ENCODE measurements at regions not wholly inside any gene's neighbourhood (a gene's known extent, or its start where the extent isn't known, plus 50 kb on each side); places are given as distances from the start of the nearest gene placed in this dataset.

DNA sequence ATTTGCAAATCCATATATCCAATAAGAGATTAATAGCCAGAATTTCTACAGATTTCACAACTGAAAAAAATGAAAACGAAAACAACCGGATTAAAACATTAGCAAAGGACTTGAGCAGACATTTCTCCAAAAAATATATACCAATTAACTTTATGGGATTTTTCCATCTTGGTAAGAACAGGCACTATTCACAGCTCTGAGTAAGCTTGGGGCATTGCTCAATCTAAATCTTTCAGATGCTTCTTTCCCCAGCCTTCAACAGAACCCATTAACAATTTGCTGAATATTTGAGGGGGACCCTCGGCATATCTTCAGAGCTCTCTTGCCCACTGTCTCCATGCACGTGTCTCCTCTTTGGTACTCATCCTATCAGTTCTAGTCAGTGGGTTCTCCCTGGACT is 111.7 kb upstream of the CD93 start:
- H3K9me3 Mint-ChIP-seq, result peaks cover 0 to 3% (median 0%) of the 10 kb centered on the region in 7 donors
- H3K4me3 Mint-ChIP-seq, result no peak overlapping the region
- Histone ChIP-seq H3K27me3 (ENCODE audit: control insufficient read depth, insufficient read depth, low read length) (no peaks in the 10 kb centered on the region), H3K36me3 (ENCODE audit: control insufficient read depth, insufficient read depth, low read length) (no peaks in the 10 kb centered on the region), H3K27ac (ENCODE audit: insufficient read depth, low read length, poor library complexity, severe bottlenecking) (no peak overlapping the region), H3K9me3 (ENCODE audit: control insufficient read depth in 2 of 2, low read length in 2 of 2) (no peaks in the 10 kb centered on the region), H3K4me1 (ENCODE audit: control insufficient read depth, insufficient read depth, low read length, poor library complexity, severe bottlenecking) (no peaks in the 10 kb centered on the region), H3K4me3 (ENCODE audit: low read depth, low read length) (no peak overlapping the region)
- peaks cover 32% of the 10 kb centered on the region for H3K27me3 Mint-ChIP-seq
- ATAC-seq (ENCODE audit: low read depth in 2 of 2) (no peak), DNase-seq (no peak)
- no peak overlapping the region for H3K27ac Mint-ChIP-seq
- H3K4me1 Mint-ChIP-seq, result no peaks in the 10 kb centered on the region
- no peaks in the 10 kb centered on the region for H3K36me3 Mint-ChIP-seq

DNA sequence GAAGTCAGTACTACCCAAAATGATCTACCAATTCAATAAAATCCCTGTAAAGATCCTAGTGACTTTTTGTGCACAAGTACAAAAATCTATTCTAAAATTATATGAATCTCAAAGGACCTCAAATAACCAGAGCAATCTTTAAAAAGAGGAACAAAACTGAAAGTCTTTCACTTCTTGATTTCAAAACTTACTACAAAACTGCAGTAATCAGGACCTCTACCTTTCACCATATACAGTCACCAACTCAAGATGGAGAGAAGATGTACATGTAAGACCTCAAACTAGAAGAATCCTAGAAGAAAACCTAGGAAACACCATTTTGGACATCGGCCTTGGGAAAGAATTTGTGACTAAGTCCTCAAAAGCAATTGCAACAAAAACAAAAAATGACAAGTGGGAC is 109.5 kb upstream of the CD93 start:
- DNase-seq (no peak), ATAC-seq (ENCODE audit: low read depth in 2 of 2) (no peak)
- Histone ChIP-seq H3K27me3 (ENCODE audit: control insufficient read depth, insufficient read depth, low read length) (no peaks in the 10 kb centered on the region), H3K36me3 (ENCODE audit: control insufficient read depth, insufficient read depth, low read length) (no peaks in the 10 kb centered on the region), H3K4me3 (ENCODE audit: low read depth, low read length) (no peak overlapping the region), H3K4me1 (ENCODE audit: control insufficient read depth, insufficient read depth, low read length, poor library complexity, severe bottlenecking) (no peaks in the 10 kb centered on the region), H3K27ac (ENCODE audit: insufficient read depth, low read length, poor library complexity, severe bottlenecking) (no peak overlapping the region), H3K9me3 (ENCODE audit: control insufficient read depth in 2 of 2, low read length in 2 of 2) (no peaks in the 10 kb centered on the region)
- Mint-ChIP-seq H3K36me3 (no peaks in the 10 kb centered on the region), H3K4me1 (no peaks in the 10 kb centered on the region), H3K27me3 (peaks cover 28% of the 10 kb centered on the region), H3K4me3 (no peak overlapping the region), H3K9me3 (peaks cover 0 to 3% (median 0%) of the 10 kb centered on the region in 7 donors), H3K27ac (no peak overlapping the region)

DNA sequence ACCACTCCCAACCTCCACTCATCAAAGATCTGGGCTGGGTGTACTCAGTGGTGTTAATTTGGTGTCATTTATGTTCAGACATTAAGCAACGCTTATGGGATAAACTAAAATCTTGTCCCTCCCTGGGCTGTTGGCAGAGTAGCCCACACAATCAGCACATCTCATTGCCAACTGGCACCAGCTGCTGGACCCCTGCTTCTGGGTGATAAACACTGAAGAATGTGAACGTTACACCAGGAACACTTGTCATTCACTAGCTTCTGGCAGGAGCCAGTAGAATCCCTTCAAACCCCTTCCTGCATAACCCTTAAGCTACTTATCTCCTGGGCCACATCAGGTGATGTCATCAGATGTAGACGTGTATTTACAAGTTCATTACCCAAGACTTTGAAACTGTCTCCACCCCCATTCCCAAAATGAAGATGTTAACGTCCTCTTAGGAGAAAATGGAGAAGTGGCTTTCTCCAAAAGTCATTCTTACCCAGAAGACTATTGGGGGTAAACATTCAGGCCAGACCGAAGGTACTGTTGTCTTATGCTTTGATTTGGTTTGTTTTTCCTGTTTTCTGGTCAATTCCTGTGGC is 107.8 kb upstream of the CD93 start:
- Histone ChIP-seq H3K36me3 (ENCODE audit: control insufficient read depth, insufficient read depth, low read length) (no peaks in the 10 kb centered on the region), H3K4me1 (ENCODE audit: control insufficient read depth, insufficient read depth, low read length, poor library complexity, severe bottlenecking) (no peaks in the 10 kb centered on the region), H3K9me3 (ENCODE audit: control insufficient read depth in 2 of 2, low read length in 2 of 2) (no peaks in the 10 kb centered on the region), H3K4me3 (ENCODE audit: low read depth, low read length) (no peak overlapping the region), H3K27me3 (ENCODE audit: control insufficient read depth, insufficient read depth, low read length) (no peaks in the 10 kb centered on the region), H3K27ac (ENCODE audit: insufficient read depth, low read length, poor library complexity, severe bottlenecking) (no peak overlapping the region)
- DNase-seq, result no peak
- Mint-ChIP-seq H3K4me3 (no peak overlapping the region), H3K4me1 (no peaks in the 10 kb centered on the region), H3K36me3 (no peaks in the 10 kb centered on the region), H3K27me3 (peaks cover 24% of the 10 kb centered on the region), H3K9me3 (peaks cover 0 to 3% (median 0%) of the 10 kb centered on the region in 7 donors), H3K27ac (no peak overlapping the region)
- no peak for ATAC-seq (ENCODE audit: low read depth in 2 of 2)

DNA sequence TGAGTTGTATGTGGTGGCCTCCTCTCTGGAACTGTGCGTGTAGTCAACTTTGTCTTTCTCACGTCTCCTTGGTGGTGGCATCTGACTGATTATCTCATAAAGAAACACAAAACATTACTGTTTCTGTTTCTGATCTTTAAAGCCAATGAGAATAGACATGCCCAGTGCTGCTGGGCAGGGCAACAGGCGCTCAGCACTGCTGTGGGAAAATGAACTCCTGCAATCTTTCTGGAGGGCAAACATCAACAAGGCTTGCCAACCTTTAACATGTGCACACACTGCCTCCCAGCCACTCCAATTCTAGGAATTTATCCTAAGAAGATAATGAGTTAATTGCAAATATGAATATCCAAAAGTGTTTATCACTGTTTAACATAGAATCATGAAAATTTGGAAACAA is 106.3 kb upstream of the CD93 start:
- ATAC-seq (ENCODE audit: low read depth in 2 of 2), result no peak
- Mint-ChIP-seq H3K4me1 (no peaks in the 10 kb centered on the region), H3K36me3 (no peaks in the 10 kb centered on the region), H3K9me3 (peaks cover 0 to 3% (median 0%) of the 10 kb centered on the region in 7 donors), H3K27ac (no peak overlapping the region), H3K4me3 (no peak overlapping the region), H3K27me3 (peaks cover 17% of the 10 kb centered on the region)
- H3K36me3 ChIP-seq (ENCODE audit: control insufficient read depth, insufficient read depth, low read length), result no peaks in the 10 kb centered on the region
- H3K4me3 ChIP-seq (ENCODE audit: low read depth, low read length), result no peak overlapping the region
- H3K9me3 ChIP-seq (ENCODE audit: control insufficient read depth in 2 of 2, low read length in 2 of 2), result no peaks in the 10 kb centered on the region
- H3K27ac ChIP-seq (ENCODE audit: insufficient read depth, low read length, poor library complexity, severe bottlenecking), result no peak overlapping the region
- peaks cover 3% of the 10 kb centered on the region for H3K27me3 ChIP-seq (ENCODE audit: control insufficient read depth, insufficient read depth, low read length)
- no peak for DNase-seq
- no peaks in the 10 kb centered on the region for H3K4me1 ChIP-seq (ENCODE audit: control insufficient read depth, insufficient read depth, low read length, poor library complexity, severe bottlenecking)

DNA sequence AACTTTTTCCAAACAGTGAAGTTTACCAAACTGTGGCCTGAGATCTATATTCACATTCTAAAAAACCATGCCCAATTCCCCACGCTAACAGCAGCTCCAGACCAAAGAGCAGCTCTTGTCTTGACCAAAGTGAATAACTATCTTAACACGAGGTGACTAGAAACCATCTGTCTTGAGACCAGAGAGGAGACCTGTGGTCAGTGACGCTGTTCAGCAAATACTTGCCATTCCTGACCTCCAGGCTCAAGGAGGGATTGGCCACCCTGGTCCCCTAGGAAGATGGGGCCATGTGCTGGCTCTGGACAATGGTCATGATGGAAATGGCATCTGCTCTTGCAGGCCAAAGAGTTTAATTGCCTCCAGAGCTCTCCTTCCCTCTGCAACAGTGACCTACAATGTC is 104.4 kb upstream of the CD93 start:
- H3K27me3 Mint-ChIP-seq, result peaks cover 5% of the 10 kb centered on the region
- no peak overlapping the region for H3K4me3 Mint-ChIP-seq
- H3K27ac Mint-ChIP-seq, result no peak overlapping the region
- peaks cover 0 to 2% (median 0%) of the 10 kb centered on the region in 7 donors for H3K9me3 Mint-ChIP-seq
- Histone ChIP-seq H3K27ac (ENCODE audit: insufficient read depth, low read length, poor library complexity, severe bottlenecking) (no peak overlapping the region), H3K4me1 (ENCODE audit: control insufficient read depth, insufficient read depth, low read length, poor library complexity, severe bottlenecking) (no peaks in the 10 kb centered on the region), H3K9me3 (ENCODE audit: control insufficient read depth in 2 of 2, low read length in 2 of 2) (no peaks in the 10 kb centered on the region), H3K4me3 (ENCODE audit: low read depth, low read length) (no peak overlapping the region), H3K36me3 (ENCODE audit: control insufficient read depth, insufficient read depth, low read length) (no peaks in the 10 kb centered on the region), H3K27me3 (ENCODE audit: control insufficient read depth, insufficient read depth, low read length) (peaks cover 3% of the 10 kb centered on the region)
- no peak for ATAC-seq (ENCODE audit: low read depth in 2 of 2)
- no peak for DNase-seq
- H3K36me3 Mint-ChIP-seq, result no peaks in the 10 kb centered on the region
- H3K4me1 Mint-ChIP-seq, result no peaks in the 10 kb centered on the region

DNA sequence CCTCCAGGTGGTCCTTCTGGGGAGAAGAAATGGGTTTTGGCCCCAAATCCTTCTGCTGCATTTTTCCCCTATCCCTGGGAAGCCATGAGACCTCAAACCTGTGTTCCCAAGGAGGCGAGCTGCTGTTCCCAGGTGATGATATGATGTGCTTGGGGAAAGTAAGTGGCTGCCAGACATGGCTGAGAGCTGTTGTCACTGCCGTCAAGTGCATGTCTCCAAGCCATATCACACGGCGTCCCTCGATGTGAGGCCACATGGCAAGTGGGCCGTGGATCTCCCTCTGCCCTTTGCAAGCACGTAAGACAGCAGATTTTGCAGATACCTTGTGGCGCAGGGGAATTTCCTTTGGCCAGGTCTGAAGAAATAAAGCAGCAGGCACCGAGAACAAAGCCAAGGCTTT is 103.7 kb upstream of the CD93 start:
- Histone ChIP-seq H3K4me1 (ENCODE audit: control insufficient read depth, insufficient read depth, low read length, poor library complexity, severe bottlenecking) (no peaks in the 10 kb centered on the region), H3K36me3 (ENCODE audit: control insufficient read depth, insufficient read depth, low read length) (no peaks in the 10 kb centered on the region), H3K9me3 (ENCODE audit: control insufficient read depth in 2 of 2, low read length in 2 of 2) (no peaks in the 10 kb centered on the region), H3K27ac (ENCODE audit: insufficient read depth, low read length, poor library complexity, severe bottlenecking) (no peak overlapping the region), H3K27me3 (ENCODE audit: control insufficient read depth, insufficient read depth, low read length) (peaks cover 3% of the 10 kb centered on the region), H3K4me3 (ENCODE audit: low read depth, low read length) (no peak overlapping the region)
- no peak overlapping the region for H3K4me3 Mint-ChIP-seq
- no peaks in the 10 kb centered on the region for H3K4me1 Mint-ChIP-seq
- H3K27ac Mint-ChIP-seq, result no peak overlapping the region
- H3K27me3 Mint-ChIP-seq, result peaks cover 7% of the 10 kb centered on the region
- DNase-seq (no peak), ATAC-seq (ENCODE audit: low read depth in 2 of 2) (no peak)
- H3K36me3 Mint-ChIP-seq, result no peaks in the 10 kb centered on the region
- peaks cover 0 to 2% (median 0%) of the 10 kb centered on the region in 7 donors for H3K9me3 Mint-ChIP-seq

DNA sequence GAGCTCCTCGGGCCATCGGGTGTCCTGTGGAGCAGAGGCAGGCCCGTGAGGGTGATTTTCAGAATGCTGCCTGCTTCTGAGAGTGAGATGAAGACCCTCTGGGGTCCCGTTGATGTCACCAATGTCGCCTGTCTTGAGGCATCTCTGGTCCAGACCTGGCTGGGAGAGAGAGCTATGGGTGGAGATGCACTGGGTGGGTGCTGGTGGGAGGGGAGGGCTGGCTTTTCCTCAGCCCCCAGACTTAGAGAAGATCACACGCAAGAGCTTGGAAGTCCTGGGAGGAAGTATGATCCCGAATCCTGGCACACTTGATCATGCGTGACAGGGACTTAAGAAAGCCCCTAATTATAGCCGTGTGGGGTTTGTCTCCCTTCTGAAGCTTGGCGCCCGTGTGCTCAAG is 103.2 kb upstream of the CD93 start:
- Histone ChIP-seq H3K4me1 (ENCODE audit: control insufficient read depth, insufficient read depth, low read length, poor library complexity, severe bottlenecking) (no peaks in the 10 kb centered on the region), H3K9me3 (ENCODE audit: control insufficient read depth in 2 of 2, low read length in 2 of 2) (no peaks in the 10 kb centered on the region), H3K27me3 (ENCODE audit: control insufficient read depth, insufficient read depth, low read length) (peaks cover 3% of the 10 kb centered on the region), H3K27ac (ENCODE audit: insufficient read depth, low read length, poor library complexity, severe bottlenecking) (no peak overlapping the region), H3K4me3 (ENCODE audit: low read depth, low read length) (no peak overlapping the region), H3K36me3 (ENCODE audit: control insufficient read depth, insufficient read depth, low read length) (no peaks in the 10 kb centered on the region)
- Mint-ChIP-seq H3K4me1 (no peaks in the 10 kb centered on the region), H3K4me3 (no peak overlapping the region), H3K27me3 (peaks cover 12% of the 10 kb centered on the region), H3K36me3 (no peaks in the 10 kb centered on the region), H3K9me3 (peaks cover 0 to 2% (median 1%) of the 10 kb centered on the region in 7 donors), H3K27ac (no peak overlapping the region)
- ATAC-seq (ENCODE audit: low read depth in 2 of 2), result no peak
- no peak for DNase-seq

DNA sequence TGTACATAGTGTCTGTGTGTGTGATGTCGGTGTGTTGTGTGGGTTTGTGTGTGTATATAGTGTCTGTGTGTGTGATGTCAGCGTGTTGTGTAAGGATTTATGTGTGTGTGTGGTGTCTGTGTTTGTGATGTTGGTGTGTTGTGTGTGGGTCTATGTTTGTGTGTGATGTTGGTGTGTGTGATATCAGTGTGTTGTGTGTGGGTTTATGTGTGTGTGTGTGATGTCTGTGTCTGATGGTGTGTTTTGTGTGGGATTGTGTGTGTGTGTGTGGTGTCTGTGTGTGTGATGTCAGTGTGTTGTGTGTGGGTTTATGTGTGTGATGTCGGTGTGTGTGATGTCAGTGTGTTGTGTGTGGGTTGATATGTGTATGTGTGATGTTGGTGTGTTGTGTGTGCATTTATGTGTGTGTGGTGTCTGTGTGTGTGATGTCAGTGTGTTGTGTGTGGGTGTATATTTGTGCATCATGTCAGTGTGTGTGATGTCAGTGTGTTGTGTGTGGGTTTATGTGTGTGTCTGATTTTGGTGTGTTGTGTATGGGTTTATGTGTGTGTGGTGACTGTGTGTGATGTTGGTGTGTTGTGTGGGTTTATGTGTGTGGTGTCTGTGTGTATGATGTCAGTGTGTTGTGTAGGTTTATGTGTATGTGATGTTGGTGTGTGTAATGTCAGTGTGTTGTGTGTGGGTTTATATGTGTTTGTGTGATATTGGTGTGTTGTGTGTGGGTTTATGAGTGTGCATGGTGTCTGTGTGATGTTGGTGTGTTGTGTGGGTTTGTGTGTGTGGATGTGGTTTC is 102.4 kb upstream of the CD93 start:
- H3K4me1 Mint-ChIP-seq, result no peaks in the 10 kb centered on the region
- H3K27me3 Mint-ChIP-seq, result peaks cover 19% of the 10 kb centered on the region
- H3K9me3 Mint-ChIP-seq, result peaks cover 0 to 6% (median 1%) of the 10 kb centered on the region in 7 donors
- H3K36me3 ChIP-seq (ENCODE audit: control insufficient read depth, insufficient read depth, low read length), result no peaks in the 10 kb centered on the region
- no peak for ATAC-seq (ENCODE audit: low read depth in 2 of 2)
- no peaks in the 10 kb centered on the region for H3K9me3 ChIP-seq (ENCODE audit: control insufficient read depth in 2 of 2, low read length in 2 of 2)
- H3K27me3 ChIP-seq (ENCODE audit: control insufficient read depth, insufficient read depth, low read length), result peaks cover 3% of the 10 kb centered on the region
- no peak overlapping the region for H3K4me3 Mint-ChIP-seq
- DNase-seq, result no peak
- H3K36me3 Mint-ChIP-seq, result no peaks in the 10 kb centered on the region
- no peak overlapping the region for H3K27ac ChIP-seq (ENCODE audit: insufficient read depth, low read length, poor library complexity, severe bottlenecking)
- no peak overlapping the region for H3K27ac Mint-ChIP-seq
- no peak overlapping the region for H3K4me3 ChIP-seq (ENCODE audit: low read depth, low read length)
- H3K4me1 ChIP-seq (ENCODE audit: control insufficient read depth, insufficient read depth, low read length, poor library complexity, severe bottlenecking), result no peaks in the 10 kb centered on the region

Data from CD4-positive, CD25-positive, alpha-beta regulatory T cell (primary cell).